Activated CD8-positive, alpha-beta T cell treated with anti-CD3 and anti-CD28 coated beads for 36 hours (primary cell): ENCODE measurements at regions not wholly inside any gene's neighbourhood (a gene's known extent, or its start where the extent isn't known, plus 50 kb on each side); places are given as distances from the start of the nearest gene placed in this dataset.

ENCODE experiments used
- ATAC-seq: fragments of 200-7000 bp; cut with Tn5 transposase; one replicate; pipeline ENCODE4 v1.10.0; 2021; ENCODE audit warnings: mild to moderate bottlenecking, moderate library complexity
- CTCF ChIA-PET: fragments of 350-600 bp; sonication (Branson Sonifier 250); formaldehyde crosslinking; loops from one replicate; lab custom pipeline; 2021; ENCODE audit warnings: antibody characterized with exemption; lab: Charles Lee
- POLR2A ChIA-PET: fragments of 350-600 bp; sonication (Branson Sonifier 250); formaldehyde crosslinking; loops from one replicate; lab custom pipeline; 2021; ENCODE audit warnings: antibody characterized with exemption; lab: Charles Lee
- DNase-seq: peaks from one replicate; pipeline ENCODE4 v3.0.0-alpha.2; 2020
- H3K27ac Mint-ChIP-seq: one replicate; pipeline ENCODE4 v1.8.0; 2021; ENCODE audit warnings: mild to moderate bottlenecking, mixed read lengths
- H3K27me3 Mint-ChIP-seq: one replicate; pipeline ENCODE4 v1.8.0; 2021; ENCODE audit warnings: mixed read lengths
- H3K36me3 Mint-ChIP-seq: one replicate; pipeline ENCODE4 v1.8.0; 2021; ENCODE audit warnings: low read depth, mixed read lengths
- H3K4me1 Mint-ChIP-seq: one replicate; pipeline ENCODE4 v1.8.0; 2021; ENCODE audit warnings: low read depth, mixed read lengths
- H3K4me3 Mint-ChIP-seq: one replicate; pipeline ENCODE4 v1.8.0; 2021; ENCODE audit warnings: mild to moderate bottlenecking, moderate library complexity, mixed read lengths
- H3K9me3 Mint-ChIP-seq: one replicate; pipeline ENCODE4 v1.8.0; 2021; ENCODE audit warnings: mixed read lengths
- CTCF ChIP-seq: fragments of 200-600 bp; IDR thresholded peaks from one replicate; pipeline ENCODE4 v1.8.0; 2022; ENCODE audit warnings: antibody characterized with exemption, mild to moderate bottlenecking
- intact Hi-C: fragments of 100-400 bp; cut with micrococcal nuclease; formaldehyde crosslinking; loops from one replicate; pipeline ENCODE4 v1.10.0; 2022

GRCh38 chr5:20536341-20536740, 548.3 kb upstream of the CDH18 start:
- Mint-ChIP-seq H3K36me3 (no peaks in the 10 kb centered on the region), H3K4me1 (no peaks in the 10 kb centered on the region), H3K27ac (no peak overlapping the region), H3K4me3 (no peak overlapping the region), H3K27me3 (no peaks in the 10 kb centered on the region), H3K9me3 (peaks cover 3% of the 10 kb centered on the region)
- intact Hi-C loops, result no loop called here
- ChIA-PET CTCF (no interaction called here), POLR2A (no interaction called here)
- DNase-seq, result no peak
- no peak for TF ChIP-seq CTCF
- no peak for ATAC-seq

DNA sequence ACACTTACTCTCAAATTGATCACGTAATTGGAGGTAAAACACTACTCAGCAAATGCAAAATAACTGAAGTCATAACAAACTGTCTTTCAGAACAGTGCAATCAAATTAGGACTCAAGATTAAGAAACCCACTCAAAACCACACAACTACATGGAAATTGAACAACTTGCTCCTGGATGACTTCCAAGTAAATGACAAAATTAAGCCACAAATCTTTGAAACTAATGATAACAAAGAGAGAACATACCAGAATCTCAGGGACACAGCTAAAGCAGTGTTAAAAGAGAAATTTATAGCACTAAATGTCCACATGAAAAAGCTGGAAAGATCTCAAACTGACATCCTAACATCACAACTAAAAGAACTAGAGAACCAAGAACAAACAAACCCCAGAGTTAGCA, 540.5 kb upstream of the CDH18 start:
- ATAC-seq (no peak), DNase-seq (no peak)
- TF ChIP-seq CTCF, result no peak
- intact Hi-C loops, result no loop called here
- no peak overlapping the region for H3K4me3 Mint-ChIP-seq
- no peaks in the 10 kb centered on the region for H3K36me3 Mint-ChIP-seq
- POLR2A ChIA-PET, result no interaction called here
- no peaks in the 10 kb centered on the region for H3K4me1 Mint-ChIP-seq
- CTCF ChIA-PET, result no interaction called here
- H3K9me3 Mint-ChIP-seq, result peaks cover 10% of the 10 kb centered on the region
- no peaks in the 10 kb centered on the region for H3K27me3 Mint-ChIP-seq
- H3K27ac Mint-ChIP-seq, result no peak overlapping the region

DNA sequence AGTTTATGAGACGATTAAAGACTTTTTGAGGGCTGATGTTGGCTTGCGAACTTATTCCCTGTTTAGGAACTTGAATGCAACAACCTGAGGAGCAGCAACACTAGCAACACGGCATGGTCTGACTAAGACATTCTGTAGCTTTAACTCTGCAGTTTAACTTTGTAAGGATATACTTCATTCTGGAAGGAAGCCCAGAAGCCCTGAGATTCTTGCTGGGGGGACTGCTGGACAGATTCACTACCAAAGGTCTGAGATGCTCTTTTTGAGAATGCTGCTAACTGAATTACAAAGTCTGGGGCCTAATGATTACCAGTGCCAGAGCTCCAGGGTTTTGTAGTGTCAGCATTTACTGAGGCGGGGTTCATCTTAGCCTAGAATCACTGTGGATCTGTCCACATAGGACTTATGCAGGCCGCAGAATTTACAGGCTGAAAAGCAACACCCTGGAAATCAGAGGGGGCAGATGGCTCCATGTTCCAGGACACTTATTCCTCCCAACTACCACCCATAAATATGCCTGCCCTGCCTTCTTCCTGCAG, 537.1 kb upstream of the CDH18 start:
- Mint-ChIP-seq H3K4me3 (no peak overlapping the region), H3K27ac (no peak overlapping the region), H3K9me3 (peaks cover 14% of the 10 kb centered on the region), H3K4me1 (no peaks in the 10 kb centered on the region), H3K27me3 (no peaks in the 10 kb centered on the region), H3K36me3 (no peaks in the 10 kb centered on the region)
- DNase-seq (no peak), ATAC-seq (no peak)
- intact Hi-C loops, result no loop called here
- ChIA-PET POLR2A (no interaction called here), CTCF (no interaction called here)
- TF ChIP-seq CTCF, result no peak

- ChIA-PET POLR2A (interaction anchor here (0.9 kb wide), 1 partner anchor 9 kb away, joined by 3 read pairs; no protein-coding TSS in a partner anchor), CTCF (no interaction called here)
- H3K4me3 Mint-ChIP-seq, result no peak overlapping the region
- no peak overlapping the region for H3K27ac Mint-ChIP-seq
- no peak for TF ChIP-seq CTCF
- intact Hi-C loops, result no loop called here
- H3K4me1 Mint-ChIP-seq, result no peaks in the 10 kb centered on the region
- peaks cover 8% of the 10 kb centered on the region for H3K9me3 Mint-ChIP-seq
- no peaks in the 10 kb centered on the region for H3K27me3 Mint-ChIP-seq
- H3K36me3 Mint-ChIP-seq, result no peaks in the 10 kb centered on the region
- ATAC-seq (no peak), DNase-seq (no peak)
Measured at GRCh38 chr5:20522905-20523482, 535.0 kb upstream of the CDH18 start.

DNA sequence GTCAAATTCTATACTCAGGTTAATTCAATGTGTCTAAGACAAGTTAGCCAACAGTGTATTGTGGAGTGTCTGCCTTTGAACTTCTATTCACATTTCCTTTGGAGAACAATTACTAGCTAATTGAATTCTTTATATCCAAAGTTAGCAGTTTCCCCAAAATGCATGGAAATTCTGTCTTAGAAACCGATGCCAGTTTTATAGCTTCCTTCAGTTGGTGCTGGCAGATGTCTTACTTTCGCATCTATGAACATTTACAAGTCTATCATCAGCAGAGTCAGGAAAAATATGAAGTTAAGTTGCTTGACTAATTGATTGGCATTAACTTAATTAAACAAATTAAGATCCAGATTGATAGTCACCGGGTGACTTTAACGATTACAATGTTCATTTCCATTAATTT, 527.6 kb upstream of the CDH18 start:
- H3K4me1 Mint-ChIP-seq, result no peaks in the 10 kb centered on the region

More for the DNA sequence above, 527.6 kb upstream of the CDH18 start:
- Mint-ChIP-seq H3K27me3 (no peaks in the 10 kb centered on the region), H3K36me3 (no peaks in the 10 kb centered on the region), H3K4me3 (no peak overlapping the region), H3K27ac (no peak overlapping the region), H3K9me3 (peaks cover 2% of the 10 kb centered on the region)
- no peak for TF ChIP-seq CTCF
- POLR2A ChIA-PET, result no interaction called here
- DNase-seq (no peak), ATAC-seq (no peak)
- intact Hi-C loops, result no loop called here
- CTCF ChIA-PET, result no interaction called here
